ENCODE measurements at regions not wholly inside any gene's neighbourhood (a gene's known extent, or its start where the extent isn't known, plus 50 kb on each side); places are given as distances from the start of the nearest gene placed in this dataset.

DNA sequence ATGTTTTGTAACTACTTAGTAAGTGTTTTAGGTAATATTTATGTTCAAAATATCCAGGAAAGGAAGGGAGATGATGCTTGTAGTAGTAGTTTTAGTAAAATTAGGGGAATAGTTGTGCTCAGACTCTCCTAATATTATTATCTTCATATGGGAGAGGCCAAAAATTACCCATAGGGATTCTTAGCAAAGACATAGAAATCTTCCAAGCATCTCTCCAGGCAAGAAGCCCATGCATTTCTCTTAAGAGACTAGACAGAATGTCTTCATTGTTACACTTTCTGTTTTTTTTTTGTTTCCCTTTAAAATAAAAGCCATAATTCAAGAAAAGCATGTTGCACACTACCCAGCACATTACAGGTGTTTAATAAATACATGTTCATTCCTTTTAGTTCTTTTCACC lies 180.6 kb downstream of the CYB561 start:
- POLR2A ChIA-PET: no interaction called here
- Histone ChIP-seq H3K27ac (ENCODE audit: low read depth in 2 of 2, low read length in 1 of 2) (no peak overlapping the region), H3F3A (replicated peaks; ENCODE audit: insufficient read depth) (peaks cover 10% of the 10 kb centered on the region), H3K4me1 (ENCODE audit: control insufficient read depth in 1 of 2, insufficient read depth in 2 of 2, low read depth in 1 of 2, low read length in 1 of 2) (peaks cover 0 to 2% of the 10 kb centered on the region in 2 experiments; a peak in 3 of 4 replicates), H4K20me1 (ENCODE audit: insufficient read depth) (no peaks in the 10 kb centered on the region), H2AFZ (ENCODE audit: low read depth) (no peak overlapping the region), H3K36me3 (replicated peaks in 1 of 2; ENCODE audit: control insufficient read depth in 1 of 2, insufficient read depth in 2 of 2, low read length in 1 of 2) (peaks cover 14 to 24% of the 10 kb centered on the region in 2 experiments), H3K9ac (no peak overlapping the region), H3K27me3 (ENCODE audit: insufficient read depth) (no peaks in the 10 kb centered on the region), H3K9me2 (no peaks in the 10 kb centered on the region), H3K4me3 (ENCODE audit: low read depth in 2 of 2, low read length in 1 of 2) (no peak overlapping the region), H3K4me2 (no peak overlapping the region), H3K79me2 (ENCODE audit: insufficient read depth) (peaks cover 9% of the 10 kb centered on the region; the same call in 1 of the 2 replicates), H3K9me3 (no peaks in the 10 kb centered on the region)
- CTCF ChIA-PET: interaction anchor here (1.1 to 1.4 kb wide), 2 partner anchors 11 to 25 kb away, joined by 3 read pairs; no protein-coding TSS in a partner anchor
- DNase-seq: no peak
- TF ChIP-seq EP300 (IDR thresholded peaks at IDR 0.05; ENCODE audit: borderline replicate concordance in 1 of 2, low read depth in 1 of 2, low read length in 1 of 2) (no peak), RCOR1 (IDR thresholded peaks at IDR 0.05; ENCODE audit: low read length) (no peak)
- TF ChIP-seq, protein P1, sequence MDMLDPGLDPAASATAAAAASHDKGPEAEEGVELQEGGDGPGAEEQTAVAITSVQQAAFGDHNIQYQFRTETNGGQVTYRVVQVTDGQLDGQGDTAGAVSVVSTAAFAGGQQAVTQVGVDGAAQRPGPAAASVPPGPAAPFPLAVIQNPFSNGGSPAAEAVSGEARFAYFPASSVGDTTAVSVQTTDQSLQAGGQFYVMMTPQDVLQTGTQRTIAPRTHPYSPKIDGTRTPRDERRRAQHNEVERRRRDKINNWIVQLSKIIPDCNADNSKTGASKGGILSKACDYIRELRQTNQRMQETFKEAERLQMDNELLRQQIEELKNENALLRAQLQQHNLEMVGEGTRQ (IDR thresholded peaks at IDR 0.05; ENCODE audit: borderline replicate concordance, low read depth, low read length): no peak

DNA sequence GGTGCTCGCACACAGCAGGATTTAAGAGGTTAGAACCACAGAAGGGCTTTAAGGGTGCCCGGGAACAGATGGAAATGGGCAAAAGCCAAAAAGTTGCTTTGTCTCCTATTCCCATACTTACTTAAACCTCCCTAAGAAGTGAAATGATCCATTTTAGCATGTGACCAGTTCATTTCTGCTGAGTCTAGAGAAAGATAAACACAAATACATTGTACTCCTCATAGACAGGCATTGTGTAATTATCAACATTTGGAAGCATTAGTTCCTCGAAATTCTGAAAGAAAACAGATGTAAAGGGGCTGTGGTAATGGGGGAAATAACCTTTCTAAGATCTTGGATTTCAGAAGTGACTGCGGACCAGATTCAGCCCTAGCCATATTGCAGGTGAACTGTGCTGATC lies 178.3 kb downstream of the CYB561 start:
- Histone ChIP-seq H3K27me3 (ENCODE audit: insufficient read depth) (no peaks in the 10 kb centered on the region), H3K9me2 (no peaks in the 10 kb centered on the region), H3K4me3 (ENCODE audit: low read depth in 2 of 2, low read length in 1 of 2) (no peak overlapping the region), H3K9me3 (no peaks in the 10 kb centered on the region), H3K4me1 (ENCODE audit: control insufficient read depth in 1 of 2, insufficient read depth in 2 of 2, low read depth in 1 of 2, low read length in 1 of 2) (no peaks in the 10 kb centered on the region; a peak in 2 of 4 replicates), H3K79me2 (ENCODE audit: insufficient read depth) (peaks cover 22% of the 10 kb centered on the region), H3K4me2 (no peak overlapping the region), H3K27ac (ENCODE audit: low read depth in 2 of 2, low read length in 1 of 2) (peak overlapping the region in 1 of 2 experiments; percentile 43; a peak in 1 of 4 replicates), H2AFZ (ENCODE audit: low read depth) (no peak overlapping the region), H4K20me1 (ENCODE audit: insufficient read depth) (no peaks in the 10 kb centered on the region), H3F3A (replicated peaks; ENCODE audit: insufficient read depth) (peaks cover 12% of the 10 kb centered on the region), H3K36me3 (replicated peaks in 1 of 2; ENCODE audit: control insufficient read depth in 1 of 2, insufficient read depth in 2 of 2, low read length in 1 of 2) (peaks cover 14 to 37% of the 10 kb centered on the region in 2 experiments), H3K9ac (no peak overlapping the region)
- no peak for TF ChIP-seq GATA2 (CRISPR knock-in tag; IDR thresholded peaks at IDR 0.05)
- no peak for TF ChIP-seq FOSL2 (IDR thresholded peaks at IDR 0.05; ENCODE audit: borderline replicate concordance, low read depth)
- TF ChIP-seq SIN3A (IDR thresholded peaks at IDR 0.05; ENCODE audit: borderline replicate concordance, low read depth, low read length): no peak
- TF ChIP-seq RCOR1 (IDR thresholded peaks at IDR 0.05; ENCODE audit: low read length): no peak
- TF ChIP-seq ZBTB33 (IDR thresholded peaks at IDR 0.05; ENCODE audit: borderline replicate concordance, low read depth): no peak
- TF ChIP-seq PBX3 (IDR thresholded peaks at IDR 0.05): no peak
- TF ChIP-seq TAF1 (IDR thresholded peaks at IDR 0.05; ENCODE audit: borderline replicate concordance, low read depth, low read length): no peak
- TF ChIP-seq, protein P1 (IDR thresholded peaks at IDR 0.05; ENCODE audit: borderline replicate concordance, low read depth, low read length): no peak
- TF ChIP-seq, protein P2, sequence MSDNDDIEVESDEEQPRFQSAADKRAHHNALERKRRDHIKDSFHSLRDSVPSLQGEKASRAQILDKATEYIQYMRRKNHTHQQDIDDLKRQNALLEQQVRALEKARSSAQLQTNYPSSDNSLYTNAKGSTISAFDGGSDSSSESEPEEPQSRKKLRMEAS (IDR thresholded peaks at IDR 0.05; ENCODE audit: low read depth): no peak
- no peak for DNase-seq
- ChIA-PET CTCF (interaction anchor here (1.0 kb wide), 1 partner anchor 139 kb away, joined by 3 read pairs; no protein-coding TSS in a partner anchor), POLR2A (no interaction called here)
- 86% methylated on average over 4 of the region's 4 CpGs for WGBS (ENCODE audit: low lambda C conversion rate)
